K562 (cell line): ENCODE measurements at regions not wholly inside any gene's neighbourhood (a gene's known extent, or its start where the extent isn't known, plus 50 kb on each side); places are given as distances from the start of the nearest gene placed in this dataset.
"Not testable (repeated sequence)": the region's sequence is repeated elsewhere in the genome, so short reads cannot be mapped to it uniquely, and the experiment has no call there.

Source experiments
- E2F4 ChIP-seq: sonication (generic); formaldehyde crosslinking; IDR thresholded peaks from 2 replicates; pipeline ENCODE4 v1.8.0; 2022; ENCODE audit warnings: mild to moderate bottlenecking, low read depth, missing genetic modification reagents
- GATAD2A ChIP-seq: fragments of 450-650 bp; IDR thresholded peaks from 2 replicates; pipeline ENCODE4 v1.6.1; 2017
- GMEB1 ChIP-seq: fragments of 250-450 bp; sonication (Bioruptor Pico); IDR thresholded peaks from 2 replicates; pipeline ENCODE4 v1.4.0; 2020; ENCODE audit warnings: mild to moderate bottlenecking
- KLF6 ChIP-seq: fragments of 250-450 bp; sonication (Bioruptor Pico); IDR thresholded peaks from 2 replicates; pipeline ENCODE4 v1.4.0; 2020; ENCODE audit warnings: mild to moderate bottlenecking, moderate library complexity, borderline replicate concordance
- MAX ChIP-seq: sonication (generic); formaldehyde crosslinking; IDR thresholded peaks from 2 replicates; pipeline ENCODE4 v1.9.0; 2022; ENCODE audit warnings: mild to moderate bottlenecking, missing genetic modification reagents
- POLR3G ChIP-seq: IDR thresholded peaks from 2 replicates; pipeline ENCODE4 v1.6.1; 2011; ENCODE audit not compliant: insufficient read length, insufficient replicate concordance; ENCODE audit errors: extremely low read depth
- REST ChIP-seq, 2 experiments: fragments of 450-650 bp; formaldehyde crosslinking in 1 of 2; IDR thresholded peaks; 2 replicates each; pipeline versions ENCODE4 v1.4.0 to v1.6.1; 2014 to 2020; ENCODE audit warnings: mild to moderate bottlenecking in 2 of 2, borderline replicate concordance in 1 of 2, low read depth in 1 of 2
- SMAD2 ChIP-seq: fragments of 150-350 bp; IDR thresholded peaks from 2 replicates; pipeline ENCODE4 v1.6.1; 2014; ENCODE audit warnings: low read depth, mild to moderate bottlenecking, low read length
- SMARCC2 ChIP-seq: fragments of 450-650 bp; IDR thresholded peaks from 2 replicates; pipeline ENCODE4 v1.6.1; 2017; ENCODE audit warnings: antibody characterized with exemption, moderate library complexity, mild to moderate bottlenecking, low read depth
- TEAD4 ChIP-seq, 2 experiments: sonication (generic) in 1 of 2; formaldehyde crosslinking in 1 of 2; IDR thresholded peaks; 2 replicates each; pipeline versions ENCODE4 v1.6.1 to v1.8.0; 2012 to 2022; ENCODE audit warnings: borderline replicate concordance in 1 of 2, inconsistent platforms in 1 of 2, low read length in 1 of 2, mild to moderate bottlenecking in 1 of 2, missing genetic modification reagents in 1 of 2
- USF2 ChIP-seq: sonication (generic); formaldehyde crosslinking; IDR thresholded peaks from 2 replicates; pipeline ENCODE4 v1.5.0; 2020; ENCODE audit warnings: missing genetic modification reagents
- ZNF3 ChIP-seq: fragments of 250-450 bp; sonication (Bioruptor Pico); IDR thresholded peaks from 2 replicates; pipeline ENCODE4 v1.5.0; 2021; ENCODE audit warnings: mild to moderate bottlenecking, moderate library complexity

GRCh38 chr4:115956054-115956796 lies 842.8 kb upstream of the NDST4 start:
- TF ChIP-seq E2F4 (CRISPR knock-in tag); USF2; SMARCC2; ZNF3; GMEB1; KLF6 (CRISPR knock-in tag); MAX; TEAD4 (IDR thresholded peaks at IDR 0.05; ENCODE audit: low read length); TEAD4 (CRISPR knock-in tag; IDR thresholded peaks at IDR 0.05; ENCODE audit: borderline replicate concordance); POLR3G; REST (IDR thresholded peaks at IDR 0.05; ENCODE audit: borderline replicate concordance); REST (CRISPR knock-in tag; IDR thresholded peaks at IDR 0.05; ENCODE audit: low read depth); SMAD2; GATAD2A: not testable (repeated sequence)
